Duodenal mucosa (tissue), 2 donors: ENCODE measurements at regions not wholly inside any gene's neighbourhood (a gene's known extent, or its start where the extent isn't known, plus 50 kb on each side); places are given as distances from the start of the nearest gene placed in this dataset.

Experiments used
- H3K27ac ChIP-seq: one replicate; pipeline ENCODE4 v1.7.0; 2013; ENCODE audit warnings: low read depth, low read length
- H3K27me3 ChIP-seq, 2 donors: one replicate each; pipeline ENCODE4 v1.7.0; 2013; ENCODE audit warnings: low read length in 2 of 2, control low read depth in 1 of 2; ENCODE audit not compliant: insufficient read depth in 2 of 2, control insufficient read depth in 1 of 2
- H3K36me3 ChIP-seq, 2 donors: one replicate each; pipeline ENCODE4 v1.7.0; 2013; ENCODE audit warnings: low read length in 2 of 2, control low read depth in 1 of 2; ENCODE audit not compliant: insufficient read depth in 2 of 2, control insufficient read depth in 1 of 2
- H3K4me1 ChIP-seq, 2 donors: one replicate each; pipeline ENCODE4 v1.7.0; 2013; ENCODE audit warnings: low read length in 2 of 2, control low read depth in 1 of 2; ENCODE audit not compliant: insufficient read depth in 2 of 2, control insufficient read depth in 1 of 2
- H3K4me3 ChIP-seq, 2 donors: one replicate each; pipeline ENCODE4 v1.7.0; 2013; ENCODE audit warnings: low read length in 2 of 2, low read depth in 1 of 2
- H3K9ac ChIP-seq, 2 donors: one replicate each; pipeline ENCODE4 v1.7.0; 2013; ENCODE audit warnings: low read length in 2 of 2, low read depth in 1 of 2
- H3K9me3 ChIP-seq, 2 donors: one replicate each; pipeline ENCODE4 v1.7.0; 2013; ENCODE audit warnings: low read length in 2 of 2, control low read depth in 1 of 2; ENCODE audit not compliant: control insufficient read depth in 1 of 2

DNA sequence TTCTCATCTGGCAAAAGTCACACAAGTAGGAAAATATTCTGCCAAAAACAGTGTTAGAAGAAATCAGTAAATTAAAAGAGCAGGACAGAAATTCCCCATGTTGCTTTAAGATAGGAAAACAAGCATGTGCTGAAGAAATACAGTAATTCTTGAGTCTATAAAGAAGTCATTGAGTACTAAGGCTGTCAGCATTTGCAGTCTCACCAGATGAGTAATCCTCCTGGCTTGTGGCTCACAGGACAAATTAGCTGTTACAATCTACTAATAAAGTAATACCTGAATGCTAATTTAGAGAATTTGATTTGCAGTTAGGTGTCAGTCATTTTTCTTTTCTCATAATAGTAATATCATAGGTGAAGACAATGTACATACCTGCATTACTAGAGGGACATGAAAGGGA lies 1158.9 kb upstream of the CELF2 start:
- H3K9ac ChIP-seq: no peak overlapping the region
- peaks cover 0 to 5% of the 10 kb centered on the region in 2 donors for H3K9me3 ChIP-seq
- H3K4me3 ChIP-seq: no peak overlapping the region

DNA sequence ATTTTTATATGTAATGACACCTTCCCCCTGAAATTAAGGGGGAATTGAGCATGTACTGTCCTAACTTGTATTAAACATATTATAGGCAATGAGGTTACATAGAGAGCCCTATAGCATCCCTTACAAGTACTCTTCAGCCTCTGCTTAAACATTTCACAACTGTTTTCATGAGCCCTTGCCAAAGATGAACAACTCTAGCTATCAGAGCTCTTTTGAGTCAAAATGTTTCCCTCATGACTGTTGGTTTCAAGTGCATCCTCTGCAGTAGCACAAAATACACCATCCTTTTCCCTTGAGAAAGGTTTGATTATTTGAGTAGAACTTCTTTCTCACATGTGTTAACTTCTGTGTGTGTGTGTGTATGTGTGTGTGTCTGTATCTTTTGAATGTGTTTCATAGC lies 1157.6 kb upstream of the CELF2 start:
- no peak overlapping the region for H3K9ac ChIP-seq
- peaks cover 0 to 5% of the 10 kb centered on the region in 2 donors for H3K9me3 ChIP-seq
- no peak overlapping the region for H3K27ac ChIP-seq
- H3K4me1 ChIP-seq: no peaks in the 10 kb centered on the region
- H3K36me3 ChIP-seq: no peaks in the 10 kb centered on the region
- no peak overlapping the region for H3K4me3 ChIP-seq
- H3K27me3 ChIP-seq: no peaks in the 10 kb centered on the region

More for the DNA sequence above, 1158.9 kb upstream of the CELF2 start:
- Histone ChIP-seq H3K27ac (no peak overlapping the region), H3K27me3 (no peaks in the 10 kb centered on the region), H3K36me3 (no peaks in the 10 kb centered on the region), H3K4me1 (no peaks in the 10 kb centered on the region)

- peaks cover 0 to 5% of the 10 kb centered on the region in 2 donors for H3K9me3 ChIP-seq
Observed at GRCh38 chr10:9863559-9864121, 1154.0 kb upstream of the CELF2 start.

DNA sequence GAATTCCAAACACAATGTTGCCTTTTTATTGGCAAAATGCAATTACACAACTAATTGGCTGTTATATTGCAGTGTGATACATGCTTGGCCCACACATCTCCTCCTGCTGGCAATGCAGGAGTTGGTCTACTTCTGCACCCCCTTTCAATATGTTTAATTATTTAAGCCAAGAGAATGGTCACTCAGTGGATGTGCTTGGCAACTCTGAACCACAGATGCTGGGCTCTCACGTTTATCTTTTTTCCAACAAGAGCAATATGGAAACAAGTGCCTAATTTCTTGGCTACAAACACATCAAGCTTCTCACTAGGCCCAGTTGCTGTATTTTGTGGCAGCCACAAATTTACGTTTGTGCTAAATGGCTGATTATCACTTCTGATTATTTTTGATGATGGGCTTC lies 1149.2 kb upstream of the CELF2 start:
- H3K4me3 ChIP-seq: no peak overlapping the region
- no peaks in the 10 kb centered on the region for H3K9me3 ChIP-seq
- H3K4me1 ChIP-seq: no peaks in the 10 kb centered on the region

More at GRCh38 chr10:9863559-9864121, 1154.0 kb upstream of the CELF2 start:
- Histone ChIP-seq H3K4me1 (no peaks in the 10 kb centered on the region), H3K27me3 (no peaks in the 10 kb centered on the region), H3K4me3 (no peak overlapping the region), H3K36me3 (no peaks in the 10 kb centered on the region), H3K9ac (no peak overlapping the region), H3K27ac (no peak overlapping the region)

DNA sequence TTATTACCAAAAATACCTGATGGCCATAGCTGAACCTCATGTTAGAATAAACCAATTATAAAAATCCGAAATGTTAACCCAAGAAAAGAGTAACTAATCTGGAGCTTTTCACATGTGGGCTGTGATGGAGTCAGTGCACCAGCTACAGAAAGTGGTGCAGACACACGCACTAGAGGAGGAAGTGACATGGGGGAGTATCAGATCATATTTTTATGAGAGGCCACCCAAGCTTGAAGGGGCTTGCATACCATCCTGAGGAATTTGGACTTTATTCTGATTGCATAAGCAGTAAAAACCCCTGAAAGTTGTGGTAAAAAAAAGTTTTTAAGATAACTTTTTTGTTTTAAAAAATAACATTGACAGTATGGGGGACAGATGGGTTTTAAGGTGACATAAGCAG lies 1148.5 kb upstream of the CELF2 start:
- no peak overlapping the region for H3K4me3 ChIP-seq
- no peak overlapping the region for H3K27ac ChIP-seq
- no peak overlapping the region for H3K9ac ChIP-seq
- no peaks in the 10 kb centered on the region for H3K36me3 ChIP-seq
- no peaks in the 10 kb centered on the region for H3K9me3 ChIP-seq
- H3K27me3 ChIP-seq: no peaks in the 10 kb centered on the region
- no peaks in the 10 kb centered on the region for H3K4me1 ChIP-seq

More for the DNA sequence above, 1149.2 kb upstream of the CELF2 start:
- H3K27me3 ChIP-seq: no peaks in the 10 kb centered on the region
- H3K36me3 ChIP-seq: no peaks in the 10 kb centered on the region
- H3K27ac ChIP-seq: no peak overlapping the region
- no peak overlapping the region for H3K9ac ChIP-seq

- H3K27ac ChIP-seq: no peak overlapping the region
- H3K9me3 ChIP-seq: no peaks in the 10 kb centered on the region
- H3K9ac ChIP-seq: no peak overlapping the region
- H3K27me3 ChIP-seq: no peaks in the 10 kb centered on the region
- H3K4me1 ChIP-seq: no peaks in the 10 kb centered on the region
- no peaks in the 10 kb centered on the region for H3K36me3 ChIP-seq
- H3K4me3 ChIP-seq: no peak overlapping the region
Observed at GRCh38 chr10:9869606-9870176, 1148.0 kb upstream of the CELF2 start.

GRCh38 chr10:9875353-9875752 lies 1142.3 kb upstream of the CELF2 start:
- H3K4me1 ChIP-seq: no peaks in the 10 kb centered on the region
- H3K4me3 ChIP-seq: no peak overlapping the region
- H3K36me3 ChIP-seq: no peaks in the 10 kb centered on the region
- H3K27me3 ChIP-seq: no peaks in the 10 kb centered on the region
- H3K27ac ChIP-seq: no peak overlapping the region
- no peaks in the 10 kb centered on the region for H3K9me3 ChIP-seq
- no peak overlapping the region for H3K9ac ChIP-seq

DNA sequence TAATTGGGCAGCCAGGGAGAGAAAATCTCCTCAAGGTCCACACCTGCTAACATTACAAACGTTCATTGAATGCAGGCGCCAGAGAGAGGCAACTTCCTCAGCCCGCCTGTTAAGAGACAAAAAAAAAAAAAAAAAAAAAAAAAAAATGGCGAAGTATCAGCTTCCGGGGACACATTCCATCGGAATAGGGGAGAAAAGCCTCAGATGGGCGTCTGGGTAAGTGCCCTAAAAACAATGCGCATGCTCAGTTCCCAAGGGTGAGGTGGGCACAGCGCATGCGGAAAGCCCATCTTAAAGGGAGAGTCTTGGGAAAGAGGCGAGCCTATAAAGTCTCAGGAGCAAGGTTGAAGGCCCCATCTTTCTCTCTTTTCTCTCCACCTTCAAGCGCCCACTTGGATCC lies 1139.7 kb upstream of the CELF2 start:
- Histone ChIP-seq H3K36me3 (no peaks in the 10 kb centered on the region), H3K4me3 (no peak overlapping the region), H3K9ac (no peak overlapping the region), H3K27ac (no peak overlapping the region), H3K4me1 (no peaks in the 10 kb centered on the region), H3K27me3 (no peaks in the 10 kb centered on the region), H3K9me3 (peaks cover 0 to 3% of the 10 kb centered on the region in 2 donors)

GRCh38 chr10:9878383-9878782 lies 1139.3 kb upstream of the CELF2 start:
- H3K4me1 ChIP-seq: no peaks in the 10 kb centered on the region
- H3K27ac ChIP-seq: no peak overlapping the region
- H3K9me3 ChIP-seq: peaks cover 0 to 7% of the 10 kb centered on the region in 2 donors
- H3K4me3 ChIP-seq: no peak overlapping the region
- H3K9ac ChIP-seq: no peak overlapping the region
- H3K27me3 ChIP-seq: no peaks in the 10 kb centered on the region
- H3K36me3 ChIP-seq: no peaks in the 10 kb centered on the region

GRCh38 chr10:9885761-9886160 lies 1131.9 kb upstream of the CELF2 start:
- Histone ChIP-seq H3K4me3 (no peak overlapping the region), H3K27ac (no peak overlapping the region), H3K4me1 (no peaks in the 10 kb centered on the region), H3K36me3 (no peaks in the 10 kb centered on the region), H3K9ac (no peak overlapping the region), H3K27me3 (no peaks in the 10 kb centered on the region), H3K9me3 (peaks cover 0 to 9% of the 10 kb centered on the region in 2 donors)
